K562 (cell line): ENCODE measurements at regions not wholly inside any gene's neighbourhood (a gene's known extent, or its start where the extent isn't known, plus 50 kb on each side); places are given as distances from the start of the nearest gene placed in this dataset.

Experiments used
- TF ChIP-seq, protein P1 (sequence below): fragments of 200-600 bp; sonication (generic); IDR thresholded peaks from one replicate; pipeline ENCODE4 v1.6.1; 2012; ENCODE audit warnings: mild to moderate bottlenecking, low read depth, low read length, inconsistent platforms

DNA sequence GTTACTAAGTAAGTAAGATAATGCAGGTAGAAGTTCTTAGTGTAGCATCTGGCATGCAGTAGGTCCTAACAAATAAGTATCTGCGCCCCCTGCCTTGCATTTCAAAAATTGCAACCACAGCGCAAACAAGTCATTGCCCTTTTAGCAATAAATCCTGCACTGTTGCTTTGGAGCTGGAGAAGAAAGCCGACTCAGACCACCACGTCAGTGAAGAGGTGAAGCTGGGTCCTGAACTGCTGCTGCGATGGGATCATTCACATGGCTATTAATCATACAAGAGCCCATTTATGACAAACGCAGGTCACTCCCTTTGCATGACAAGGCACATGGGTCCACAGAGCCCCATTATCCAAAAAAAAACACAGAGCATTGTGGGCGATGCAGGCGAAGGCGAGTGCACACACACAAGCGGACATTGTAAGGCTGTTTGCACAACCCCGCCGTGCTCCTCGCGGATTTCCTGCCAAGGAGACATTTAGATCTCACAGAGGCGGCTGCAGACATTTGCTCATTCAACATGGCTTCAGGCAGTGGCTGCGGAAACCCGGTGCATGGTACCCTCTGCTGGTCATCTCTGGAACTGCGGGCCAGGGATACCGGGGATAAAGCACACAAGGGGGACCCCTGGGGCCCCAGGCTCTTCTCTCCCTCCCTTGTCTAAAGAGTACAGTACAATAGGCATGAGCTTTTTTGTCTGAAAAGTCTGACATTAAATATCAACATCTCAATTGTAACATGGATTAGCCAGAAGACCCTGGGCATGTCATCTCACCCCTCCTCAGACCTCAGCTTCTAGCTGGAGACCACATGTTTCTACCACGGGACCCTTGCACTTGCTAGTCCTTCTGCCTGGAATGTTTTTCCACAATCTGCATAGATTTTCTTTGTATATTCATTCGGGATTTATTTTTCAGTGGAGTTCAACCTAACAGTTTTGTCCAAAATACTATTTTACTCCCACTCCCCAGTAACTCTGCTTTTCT lies 56.7 kb downstream of the CYRIA start (continued):
- TF ChIP-seq, protein P1, sequence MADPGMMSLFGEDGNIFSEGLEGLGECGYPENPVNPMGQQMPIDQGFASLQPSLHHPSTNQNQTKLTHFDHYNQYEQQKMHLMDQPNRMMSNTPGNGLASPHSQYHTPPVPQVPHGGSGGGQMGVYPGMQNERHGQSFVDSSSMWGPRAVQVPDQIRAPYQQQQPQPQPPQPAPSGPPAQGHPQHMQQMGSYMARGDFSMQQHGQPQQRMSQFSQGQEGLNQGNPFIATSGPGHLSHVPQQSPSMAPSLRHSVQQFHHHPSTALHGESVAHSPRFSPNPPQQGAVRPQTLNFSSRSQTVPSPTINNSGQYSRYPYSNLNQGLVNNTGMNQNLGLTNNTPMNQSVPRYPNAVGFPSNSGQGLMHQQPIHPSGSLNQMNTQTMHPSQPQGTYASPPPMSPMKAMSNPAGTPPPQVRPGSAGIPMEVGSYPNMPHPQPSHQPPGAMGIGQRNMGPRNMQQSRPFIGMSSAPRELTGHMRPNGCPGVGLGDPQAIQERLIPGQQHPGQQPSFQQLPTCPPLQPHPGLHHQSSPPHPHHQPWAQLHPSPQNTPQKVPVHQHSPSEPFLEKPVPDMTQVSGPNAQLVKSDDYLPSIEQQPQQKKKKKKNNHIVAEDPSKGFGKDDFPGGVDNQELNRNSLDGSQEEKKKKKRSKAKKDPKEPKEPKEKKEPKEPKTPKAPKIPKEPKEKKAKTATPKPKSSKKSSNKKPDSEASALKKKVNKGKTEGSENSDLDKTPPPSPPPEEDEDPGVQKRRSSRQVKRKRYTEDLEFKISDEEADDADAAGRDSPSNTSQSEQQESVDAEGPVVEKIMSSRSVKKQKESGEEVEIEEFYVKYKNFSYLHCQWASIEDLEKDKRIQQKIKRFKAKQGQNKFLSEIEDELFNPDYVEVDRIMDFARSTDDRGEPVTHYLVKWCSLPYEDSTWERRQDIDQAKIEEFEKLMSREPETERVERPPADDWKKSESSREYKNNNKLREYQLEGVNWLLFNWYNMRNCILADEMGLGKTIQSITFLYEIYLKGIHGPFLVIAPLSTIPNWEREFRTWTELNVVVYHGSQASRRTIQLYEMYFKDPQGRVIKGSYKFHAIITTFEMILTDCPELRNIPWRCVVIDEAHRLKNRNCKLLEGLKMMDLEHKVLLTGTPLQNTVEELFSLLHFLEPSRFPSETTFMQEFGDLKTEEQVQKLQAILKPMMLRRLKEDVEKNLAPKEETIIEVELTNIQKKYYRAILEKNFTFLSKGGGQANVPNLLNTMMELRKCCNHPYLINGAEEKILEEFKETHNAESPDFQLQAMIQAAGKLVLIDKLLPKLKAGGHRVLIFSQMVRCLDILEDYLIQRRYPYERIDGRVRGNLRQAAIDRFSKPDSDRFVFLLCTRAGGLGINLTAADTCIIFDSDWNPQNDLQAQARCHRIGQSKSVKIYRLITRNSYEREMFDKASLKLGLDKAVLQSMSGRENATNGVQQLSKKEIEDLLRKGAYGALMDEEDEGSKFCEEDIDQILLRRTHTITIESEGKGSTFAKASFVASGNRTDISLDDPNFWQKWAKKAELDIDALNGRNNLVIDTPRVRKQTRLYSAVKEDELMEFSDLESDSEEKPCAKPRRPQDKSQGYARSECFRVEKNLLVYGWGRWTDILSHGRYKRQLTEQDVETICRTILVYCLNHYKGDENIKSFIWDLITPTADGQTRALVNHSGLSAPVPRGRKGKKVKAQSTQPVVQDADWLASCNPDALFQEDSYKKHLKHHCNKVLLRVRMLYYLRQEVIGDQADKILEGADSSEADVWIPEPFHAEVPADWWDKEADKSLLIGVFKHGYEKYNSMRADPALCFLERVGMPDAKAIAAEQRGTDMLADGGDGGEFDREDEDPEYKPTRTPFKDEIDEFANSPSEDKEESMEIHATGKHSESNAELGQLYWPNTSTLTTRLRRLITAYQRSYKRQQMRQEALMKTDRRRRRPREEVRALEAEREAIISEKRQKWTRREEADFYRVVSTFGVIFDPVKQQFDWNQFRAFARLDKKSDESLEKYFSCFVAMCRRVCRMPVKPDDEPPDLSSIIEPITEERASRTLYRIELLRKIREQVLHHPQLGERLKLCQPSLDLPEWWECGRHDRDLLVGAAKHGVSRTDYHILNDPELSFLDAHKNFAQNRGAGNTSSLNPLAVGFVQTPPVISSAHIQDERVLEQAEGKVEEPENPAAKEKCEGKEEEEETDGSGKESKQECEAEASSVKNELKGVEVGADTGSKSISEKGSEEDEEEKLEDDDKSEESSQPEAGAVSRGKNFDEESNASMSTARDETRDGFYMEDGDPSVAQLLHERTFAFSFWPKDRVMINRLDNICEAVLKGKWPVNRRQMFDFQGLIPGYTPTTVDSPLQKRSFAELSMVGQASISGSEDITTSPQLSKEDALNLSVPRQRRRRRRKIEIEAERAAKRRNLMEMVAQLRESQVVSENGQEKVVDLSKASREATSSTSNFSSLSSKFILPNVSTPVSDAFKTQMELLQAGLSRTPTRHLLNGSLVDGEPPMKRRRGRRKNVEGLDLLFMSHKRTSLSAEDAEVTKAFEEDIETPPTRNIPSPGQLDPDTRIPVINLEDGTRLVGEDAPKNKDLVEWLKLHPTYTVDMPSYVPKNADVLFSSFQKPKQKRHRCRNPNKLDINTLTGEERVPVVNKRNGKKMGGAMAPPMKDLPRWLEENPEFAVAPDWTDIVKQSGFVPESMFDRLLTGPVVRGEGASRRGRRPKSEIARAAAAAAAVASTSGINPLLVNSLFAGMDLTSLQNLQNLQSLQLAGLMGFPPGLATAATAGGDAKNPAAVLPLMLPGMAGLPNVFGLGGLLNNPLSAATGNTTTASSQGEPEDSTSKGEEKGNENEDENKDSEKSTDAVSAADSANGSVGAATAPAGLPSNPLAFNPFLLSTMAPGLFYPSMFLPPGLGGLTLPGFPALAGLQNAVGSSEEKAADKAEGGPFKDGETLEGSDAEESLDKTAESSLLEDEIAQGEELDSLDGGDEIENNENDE = no peak
